ENCODE measurements at regions not wholly inside any gene's neighbourhood (a gene's known extent, or its start where the extent isn't known, plus 50 kb on each side); places are given as distances from the start of the nearest gene placed in this dataset.

DNA sequence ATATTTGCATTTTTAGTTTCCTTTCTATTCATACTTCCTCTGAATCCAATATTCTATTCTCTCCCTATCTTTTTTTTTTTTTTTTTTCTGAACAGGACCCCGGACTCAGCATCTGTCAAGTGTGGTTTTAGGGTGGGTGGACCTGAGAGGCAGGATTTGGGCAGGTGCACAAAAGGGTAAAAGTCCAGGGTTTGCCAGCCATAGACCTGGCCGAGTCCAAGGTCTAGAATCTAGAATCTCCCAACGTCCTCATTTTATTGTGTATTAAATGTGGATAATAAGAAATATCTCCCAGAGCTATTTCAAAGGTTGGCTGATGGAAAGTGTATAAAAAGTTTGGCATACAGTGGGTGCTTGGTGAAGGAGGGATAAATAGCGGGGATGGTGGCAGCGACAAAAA lies 273.3 kb upstream of the MAF start:
- H3K4me1 ChIP-seq (ENCODE audit: insufficient read depth, low read length) = no peaks in the 10 kb centered on the region
- intact Hi-C loops (cut with DNase I, micrococcal nuclease) = no loop called here
- CTCF ChIA-PET = no interaction called here
- Mint-ChIP-seq H3K4me1 (ENCODE audit: low read depth) (no peaks in the 10 kb centered on the region), H3K4me3 (no peak overlapping the region), H3K36me3 (ENCODE audit: low read depth) (no peaks in the 10 kb centered on the region), H3K9me3 (no peaks in the 10 kb centered on the region), H3K27ac (no peak overlapping the region), H3K27me3 (no peaks in the 10 kb centered on the region)
- H3K4me3 ChIP-seq (ENCODE audit: low read length) = no peak overlapping the region
- no peak for DNase-seq
- H3K27ac ChIP-seq (ENCODE audit: low read depth in 1 of 2, low read length in 2 of 2) = no peak overlapping the region
- TF ChIP-seq, protein P1, sequence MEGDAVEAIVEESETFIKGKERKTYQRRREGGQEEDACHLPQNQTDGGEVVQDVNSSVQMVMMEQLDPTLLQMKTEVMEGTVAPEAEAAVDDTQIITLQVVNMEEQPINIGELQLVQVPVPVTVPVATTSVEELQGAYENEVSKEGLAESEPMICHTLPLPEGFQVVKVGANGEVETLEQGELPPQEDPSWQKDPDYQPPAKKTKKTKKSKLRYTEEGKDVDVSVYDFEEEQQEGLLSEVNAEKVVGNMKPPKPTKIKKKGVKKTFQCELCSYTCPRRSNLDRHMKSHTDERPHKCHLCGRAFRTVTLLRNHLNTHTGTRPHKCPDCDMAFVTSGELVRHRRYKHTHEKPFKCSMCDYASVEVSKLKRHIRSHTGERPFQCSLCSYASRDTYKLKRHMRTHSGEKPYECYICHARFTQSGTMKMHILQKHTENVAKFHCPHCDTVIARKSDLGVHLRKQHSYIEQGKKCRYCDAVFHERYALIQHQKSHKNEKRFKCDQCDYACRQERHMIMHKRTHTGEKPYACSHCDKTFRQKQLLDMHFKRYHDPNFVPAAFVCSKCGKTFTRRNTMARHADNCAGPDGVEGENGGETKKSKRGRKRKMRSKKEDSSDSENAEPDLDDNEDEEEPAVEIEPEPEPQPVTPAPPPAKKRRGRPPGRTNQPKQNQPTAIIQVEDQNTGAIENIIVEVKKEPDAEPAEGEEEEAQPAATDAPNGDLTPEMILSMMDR (IDR thresholded peaks at IDR 0.05) = no peak
- H3K27me3 ChIP-seq (ENCODE audit: control insufficient read depth in 1 of 2, insufficient read depth in 2 of 2, low read length in 2 of 2) = peaks cover 0 to 5% of the 10 kb centered on the region in 2 experiments
- ATAC-seq (ENCODE audit: poor library complexity) = no peak
- POLR2A ChIA-PET = no interaction called here
- H3K36me3 ChIP-seq (ENCODE audit: insufficient read depth, low read length) = no peaks in the 10 kb centered on the region
- no peaks in the 10 kb centered on the region for H3K9me3 ChIP-seq (ENCODE audit: control insufficient read depth in 1 of 2, insufficient read depth in 1 of 2, low read length in 2 of 2)

DNA sequence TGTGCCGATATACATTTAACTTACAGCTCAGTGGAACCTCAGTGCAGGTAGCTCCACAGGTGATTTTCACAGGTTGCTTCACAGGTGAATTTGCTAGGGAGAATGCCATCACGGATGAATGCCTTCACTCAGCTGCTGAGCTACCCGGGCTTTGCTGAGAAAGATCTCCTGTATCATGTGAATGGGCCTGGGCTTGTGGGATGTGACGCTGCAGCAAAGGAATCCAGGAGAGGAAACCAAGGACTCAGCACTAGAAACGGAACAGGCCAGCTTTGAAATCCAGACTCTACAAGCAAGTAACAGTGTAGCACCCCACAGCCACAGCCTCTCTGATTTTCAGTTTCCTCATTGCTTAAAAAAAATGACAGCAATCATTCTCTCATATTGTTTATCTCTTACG lies 271.4 kb upstream of the MAF start:
- no peaks in the 10 kb centered on the region for H3K9me3 ChIP-seq (ENCODE audit: control insufficient read depth in 1 of 2, insufficient read depth in 1 of 2, low read length in 2 of 2)
- ATAC-seq (ENCODE audit: poor library complexity) (no peak), DNase-seq (no peak)
- no peaks in the 10 kb centered on the region for H3K36me3 ChIP-seq (ENCODE audit: insufficient read depth, low read length)
- H3K36me3 Mint-ChIP-seq (ENCODE audit: low read depth) = no peaks in the 10 kb centered on the region
- CTCF ChIA-PET = no interaction called here
- peaks cover 4% of the 10 kb centered on the region for H3K27me3 Mint-ChIP-seq
- no peak overlapping the region for H3K4me3 ChIP-seq (ENCODE audit: low read length)
- intact Hi-C loops (cut with DNase I, micrococcal nuclease) = no loop called here
- H3K9me3 Mint-ChIP-seq = no peaks in the 10 kb centered on the region
- no peaks in the 10 kb centered on the region for H3K4me1 ChIP-seq (ENCODE audit: insufficient read depth, low read length)
- no peak overlapping the region for H3K27ac ChIP-seq (ENCODE audit: low read depth in 1 of 2, low read length in 2 of 2)
- peaks cover 0 to 5% of the 10 kb centered on the region in 2 experiments for H3K27me3 ChIP-seq (ENCODE audit: control insufficient read depth in 1 of 2, insufficient read depth in 2 of 2, low read length in 2 of 2)
- no peak overlapping the region for H3K27ac Mint-ChIP-seq
- no peak overlapping the region for H3K4me3 Mint-ChIP-seq
- H3K4me1 Mint-ChIP-seq (ENCODE audit: low read depth) = no peaks in the 10 kb centered on the region
- POLR2A ChIA-PET = no interaction called here
- TF ChIP-seq, protein P1 (IDR thresholded peaks at IDR 0.05) = no peak

DNA sequence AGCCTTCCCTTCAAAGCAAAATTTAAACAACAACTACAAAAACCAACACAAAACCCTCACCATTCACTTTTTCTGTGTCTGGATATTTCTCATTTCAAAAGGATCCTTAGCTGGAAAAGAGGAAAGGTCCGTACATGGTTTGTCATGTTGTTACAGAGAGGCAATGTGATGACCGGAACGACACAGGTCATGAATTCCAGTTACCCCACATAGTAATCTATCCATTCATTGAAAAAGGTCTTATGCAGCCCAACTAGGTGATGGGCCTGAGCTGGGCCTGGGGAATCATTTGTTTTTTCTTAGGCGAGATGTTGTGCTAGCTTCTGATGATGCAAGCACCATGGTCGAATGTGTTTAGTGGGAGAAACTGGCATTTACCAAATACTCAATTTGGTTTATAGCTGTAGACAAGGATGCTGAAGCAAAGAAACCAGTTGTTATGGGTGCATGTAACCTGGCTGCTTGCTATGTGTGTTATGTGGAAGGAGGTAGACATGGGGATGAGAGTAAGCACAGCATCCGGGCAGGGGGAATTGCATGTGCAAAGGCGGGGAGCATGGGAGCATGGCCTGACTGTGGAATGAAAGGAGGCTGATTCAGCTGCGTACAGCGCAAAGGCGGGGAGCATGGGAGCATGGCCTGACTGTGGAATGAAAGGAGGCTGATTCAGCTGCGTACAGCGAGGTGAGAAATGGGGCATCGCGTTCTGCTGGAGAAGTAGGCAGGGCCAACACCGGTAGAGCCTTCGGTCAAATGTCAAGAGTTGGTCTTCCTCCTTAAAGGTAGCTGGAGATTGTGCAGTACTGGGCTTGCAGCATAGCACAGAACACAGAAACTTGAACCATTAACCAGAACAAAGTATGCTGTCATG lies 269.7 kb upstream of the MAF start:
- DNase-seq (no peak), ATAC-seq (ENCODE audit: poor library complexity) (no peak)
- no peaks in the 10 kb centered on the region for H3K9me3 Mint-ChIP-seq
- Histone ChIP-seq H3K27me3 (ENCODE audit: control insufficient read depth in 1 of 2, insufficient read depth in 2 of 2, low read length in 2 of 2) (peaks cover 0 to 5% of the 10 kb centered on the region in 2 experiments), H3K27ac (ENCODE audit: low read depth in 1 of 2, low read length in 2 of 2) (no peak overlapping the region), H3K36me3 (ENCODE audit: insufficient read depth, low read length) (no peaks in the 10 kb centered on the region), H3K9me3 (ENCODE audit: control insufficient read depth in 1 of 2, insufficient read depth in 1 of 2, low read length in 2 of 2) (no peaks in the 10 kb centered on the region), H3K4me1 (ENCODE audit: insufficient read depth, low read length) (no peaks in the 10 kb centered on the region), H3K4me3 (ENCODE audit: low read length) (no peak overlapping the region)
- ChIA-PET POLR2A (no interaction called here), CTCF (no interaction called here)
- TF ChIP-seq, protein P1 (IDR thresholded peaks at IDR 0.05) = no peak
- H3K27me3 Mint-ChIP-seq = peaks cover 4% of the 10 kb centered on the region
- no peak overlapping the region for H3K4me3 Mint-ChIP-seq
- no peaks in the 10 kb centered on the region for H3K4me1 Mint-ChIP-seq (ENCODE audit: low read depth)
- H3K27ac Mint-ChIP-seq = no peak overlapping the region
- no peaks in the 10 kb centered on the region for H3K36me3 Mint-ChIP-seq (ENCODE audit: low read depth)
- intact Hi-C loops (cut with DNase I, micrococcal nuclease) = no loop called here

All from CD4-positive, alpha-beta T cell (primary cell).